ENCODE measurements at regions not wholly inside any gene's neighbourhood (a gene's known extent, or its start where the extent isn't known, plus 50 kb on each side); places are given as distances from the start of the nearest gene placed in this dataset.
"Not testable (repeated sequence)": the region's sequence is repeated elsewhere in the genome, so short reads cannot be mapped to it uniquely, and the experiment has no call there.

DNA sequence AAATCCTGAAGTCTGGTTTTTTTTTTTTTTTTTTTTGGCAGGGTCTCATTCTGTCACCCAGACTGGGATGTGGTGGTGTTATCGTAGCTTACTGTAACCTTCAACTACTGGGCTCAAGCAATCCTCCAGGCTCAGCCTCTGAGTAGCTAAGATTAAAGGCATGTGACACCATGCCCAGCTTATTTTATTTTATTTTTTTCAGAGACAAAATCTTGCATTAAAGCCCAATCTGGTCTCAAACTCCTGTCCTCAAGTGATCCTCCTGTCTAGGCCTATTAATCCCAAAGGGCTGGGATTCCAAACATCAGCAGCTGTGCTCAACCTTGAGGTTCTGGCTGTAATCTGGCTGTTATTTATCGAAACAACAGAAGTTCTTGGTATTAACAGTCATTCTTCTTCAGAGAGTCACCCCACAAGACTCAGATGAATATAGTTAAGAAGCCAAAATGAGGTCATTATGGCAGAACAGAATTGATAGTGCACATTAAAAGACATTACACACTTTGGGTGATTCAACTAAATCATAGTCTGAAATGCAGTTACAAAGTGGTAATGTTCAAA lies 186.8 kb downstream of the USP22 start:
- TF ChIP-seq, protein P1, sequence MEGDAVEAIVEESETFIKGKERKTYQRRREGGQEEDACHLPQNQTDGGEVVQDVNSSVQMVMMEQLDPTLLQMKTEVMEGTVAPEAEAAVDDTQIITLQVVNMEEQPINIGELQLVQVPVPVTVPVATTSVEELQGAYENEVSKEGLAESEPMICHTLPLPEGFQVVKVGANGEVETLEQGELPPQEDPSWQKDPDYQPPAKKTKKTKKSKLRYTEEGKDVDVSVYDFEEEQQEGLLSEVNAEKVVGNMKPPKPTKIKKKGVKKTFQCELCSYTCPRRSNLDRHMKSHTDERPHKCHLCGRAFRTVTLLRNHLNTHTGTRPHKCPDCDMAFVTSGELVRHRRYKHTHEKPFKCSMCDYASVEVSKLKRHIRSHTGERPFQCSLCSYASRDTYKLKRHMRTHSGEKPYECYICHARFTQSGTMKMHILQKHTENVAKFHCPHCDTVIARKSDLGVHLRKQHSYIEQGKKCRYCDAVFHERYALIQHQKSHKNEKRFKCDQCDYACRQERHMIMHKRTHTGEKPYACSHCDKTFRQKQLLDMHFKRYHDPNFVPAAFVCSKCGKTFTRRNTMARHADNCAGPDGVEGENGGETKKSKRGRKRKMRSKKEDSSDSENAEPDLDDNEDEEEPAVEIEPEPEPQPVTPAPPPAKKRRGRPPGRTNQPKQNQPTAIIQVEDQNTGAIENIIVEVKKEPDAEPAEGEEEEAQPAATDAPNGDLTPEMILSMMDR (conservative IDR thresholded peaks at IDR 0.05; ENCODE audit: low read length): not testable (repeated sequence)
- not testable (repeated sequence) for TF ChIP-seq EZH2phosphoT487 (IDR thresholded peaks at IDR 0.05; ENCODE audit: borderline replicate concordance)

Measured in Loucy (cell line).